GM06990 (cell line): ENCODE measurements at regions not wholly inside any gene's neighbourhood (a gene's known extent, or its start where the extent isn't known, plus 50 kb on each side); places are given as distances from the start of the nearest gene placed in this dataset.

Source experiments
- DNase-seq: peaks from one replicate; pipeline ENCODE4 v3.0.0-alpha.2; 2011; ENCODE audit not compliant: insufficient read length; ENCODE audit errors: extremely low read depth
- H3K27me3 ChIP-seq: replicated peaks from 2 replicates; pipeline ENCODE4 v1.6.0; 2011; ENCODE audit warnings: low read length; ENCODE audit not compliant: control insufficient read depth, insufficient read depth
- H3K36me3 ChIP-seq: 2 replicates; pipeline ENCODE4 v1.5.1; 2011; ENCODE audit warnings: low read length; ENCODE audit not compliant: control insufficient read depth, insufficient read depth
- H3K4me3 ChIP-seq: replicated peaks from 2 replicates; pipeline ENCODE4 v1.5.1; 2011; ENCODE audit warnings: low read depth, mild to moderate bottlenecking, control low read depth, low read length
- CTCF ChIP-seq: IDR thresholded peaks from 2 replicates; pipeline ENCODE4 v1.5.1; 2011; ENCODE audit warnings: low read length, control low read depth, mild to moderate bottlenecking, inconsistent platforms; ENCODE audit not compliant: insufficient read depth, poor library complexity, severe bottlenecking

GRCh38 chr3:98259-98654 lies 98.3 kb upstream of the CHL1 start:
- H3K36me3 ChIP-seq = no peaks in the 10 kb centered on the region
- no peak for DNase-seq
- H3K4me3 ChIP-seq = no peak overlapping the region
- H3K27me3 ChIP-seq = no peaks in the 10 kb centered on the region
- TF ChIP-seq CTCF = no peak

- Histone ChIP-seq H3K27me3 (no peaks in the 10 kb centered on the region), H3K4me3 (no peak overlapping the region), H3K36me3 (no peaks in the 10 kb centered on the region)
- no peak for TF ChIP-seq CTCF
- no peak for DNase-seq
These were observed 97.1 kb upstream of the CHL1 start for GRCh38 chr3:99506-99905.

- no peak for DNase-seq
- H3K27me3 ChIP-seq = no peaks in the 10 kb centered on the region
- TF ChIP-seq CTCF = no peak
These were observed 94.1 kb upstream of the CHL1 start for GRCh38 chr3:102484-102883.

GRCh38 chr3:103991-104390 lies 92.6 kb upstream of the CHL1 start:
- no peaks in the 10 kb centered on the region for H3K36me3 ChIP-seq
- no peak overlapping the region for H3K4me3 ChIP-seq
- TF ChIP-seq CTCF = no peak
- DNase-seq = no peak
- no peaks in the 10 kb centered on the region for H3K27me3 ChIP-seq

More at GRCh38 chr3:102484-102883, 94.1 kb upstream of the CHL1 start:
- H3K36me3 ChIP-seq = no peaks in the 10 kb centered on the region
- no peak overlapping the region for H3K4me3 ChIP-seq

GRCh38 chr3:105585-105984 lies 91.0 kb upstream of the CHL1 start:
- H3K36me3 ChIP-seq = no peaks in the 10 kb centered on the region
- TF ChIP-seq CTCF = no peak
- DNase-seq = no peak

GRCh38 chr3:106619-107018 lies 89.9 kb upstream of the CHL1 start:
- DNase-seq = no peak
- H3K36me3 ChIP-seq = no peaks in the 10 kb centered on the region
- TF ChIP-seq CTCF = no peak
- H3K4me3 ChIP-seq = no peak overlapping the region
- H3K27me3 ChIP-seq = no peaks in the 10 kb centered on the region

More at GRCh38 chr3:105585-105984, 91.0 kb upstream of the CHL1 start:
- H3K4me3 ChIP-seq = no peak overlapping the region
- H3K27me3 ChIP-seq = no peaks in the 10 kb centered on the region
